Testis (tissue), 2 donors: ENCODE measurements at regions not wholly inside any gene's neighbourhood (a gene's known extent, or its start where the extent isn't known, plus 50 kb on each side); places are given as distances from the start of the nearest gene placed in this dataset.

ENCODE experiments used
- DNase-seq: peaks from one replicate; pipeline ENCODE4 v3.0.0-alpha.2; 2019
- H3K27ac ChIP-seq, 2 donors: fragments of 200-600 bp; sonication (generic); one replicate each; pipeline ENCODE4 v1.5.1; 2019
- H3K27me3 ChIP-seq: fragments of 200-600 bp; sonication (generic); one replicate; pipeline ENCODE4 v1.5.1; 2019
- H3K36me3 ChIP-seq: fragments of 200-600 bp; sonication (generic); one replicate; pipeline ENCODE4 v1.5.1; 2017; ENCODE audit warnings: low read depth; ENCODE audit errors: missing control alignments
- H3K4me1 ChIP-seq: fragments of 200-600 bp; sonication (generic); one replicate; pipeline ENCODE4 v1.5.1; 2019
- H3K4me3 ChIP-seq, 2 donors: fragments of 200-600 bp; sonication (generic); one replicate each; pipeline ENCODE4 v1.5.1; 2017 to 2019
- H3K9me3 ChIP-seq: fragments of 200-600 bp; sonication (generic); one replicate; pipeline ENCODE4 v1.5.1; 2017
- POLR2A ChIP-seq: fragments of 450-650 bp; IDR thresholded peaks from one replicate; pipeline ENCODE4 v1.6.1; 2017; ENCODE audit warnings: antibody characterized with exemption, mild to moderate bottlenecking, moderate library complexity
- WGBS, 2 donors: methylation state at CpG; one replicate each; pipeline ENCODE4 v1.1.5; 2018; 5-methylcytosine and 5-hydroxymethylcytosine counted together
- intact Hi-C: fragments of 100-400 bp; cut with DNase I; formaldehyde crosslinking; loops from one replicate; pipeline ENCODE4 v1.15.1; 2023; ENCODE audit warnings: low total_unique reads
- TF ChIP-seq, protein P1 (sequence below), 3 experiments: fragments of 450-650 bp in 2 of 3; fragments of 200-600 bp in 1 of 3; sonication (generic) in 1 of 3; IDR thresholded peaks; one replicate each; pipeline ENCODE4 v1.5.1; 2016 to 2019; ENCODE audit warnings: antibody characterized with exemption in 3 of 3, mild to moderate bottlenecking in 2 of 3, moderate library complexity in 1 of 3

DNA sequence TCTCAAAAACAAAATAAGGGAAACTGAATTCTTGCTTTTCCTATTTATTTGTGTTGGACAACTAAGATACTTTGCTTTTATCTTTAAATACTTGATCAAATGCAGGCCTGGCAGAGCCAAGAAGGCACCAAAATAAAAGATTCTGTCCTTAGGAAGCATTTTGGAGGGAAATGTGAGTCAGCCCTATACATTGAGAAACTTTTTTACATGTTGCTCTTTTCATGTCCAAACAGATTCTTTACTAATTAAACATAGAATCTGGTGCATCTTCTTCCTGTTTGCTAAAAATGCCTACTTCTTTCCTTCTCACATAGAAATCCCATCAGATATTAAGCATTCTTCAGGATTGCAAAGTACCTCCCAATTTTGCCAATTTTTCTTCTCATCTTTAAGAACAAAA is 1160.4 kb downstream of the EFNA5 start:
- Histone ChIP-seq H3K27ac (no peak overlapping the region), H3K36me3 (no peaks in the 10 kb centered on the region), H3K9me3 (no peaks in the 10 kb centered on the region), H3K4me1 (no peaks in the 10 kb centered on the region), H3K4me3 (no peak overlapping the region), H3K27me3 (no peaks in the 10 kb centered on the region)
- no peak for DNase-seq
- intact Hi-C loops: no loop called here
- TF ChIP-seq POLR2A: no peak
- TF ChIP-seq, protein P1, sequence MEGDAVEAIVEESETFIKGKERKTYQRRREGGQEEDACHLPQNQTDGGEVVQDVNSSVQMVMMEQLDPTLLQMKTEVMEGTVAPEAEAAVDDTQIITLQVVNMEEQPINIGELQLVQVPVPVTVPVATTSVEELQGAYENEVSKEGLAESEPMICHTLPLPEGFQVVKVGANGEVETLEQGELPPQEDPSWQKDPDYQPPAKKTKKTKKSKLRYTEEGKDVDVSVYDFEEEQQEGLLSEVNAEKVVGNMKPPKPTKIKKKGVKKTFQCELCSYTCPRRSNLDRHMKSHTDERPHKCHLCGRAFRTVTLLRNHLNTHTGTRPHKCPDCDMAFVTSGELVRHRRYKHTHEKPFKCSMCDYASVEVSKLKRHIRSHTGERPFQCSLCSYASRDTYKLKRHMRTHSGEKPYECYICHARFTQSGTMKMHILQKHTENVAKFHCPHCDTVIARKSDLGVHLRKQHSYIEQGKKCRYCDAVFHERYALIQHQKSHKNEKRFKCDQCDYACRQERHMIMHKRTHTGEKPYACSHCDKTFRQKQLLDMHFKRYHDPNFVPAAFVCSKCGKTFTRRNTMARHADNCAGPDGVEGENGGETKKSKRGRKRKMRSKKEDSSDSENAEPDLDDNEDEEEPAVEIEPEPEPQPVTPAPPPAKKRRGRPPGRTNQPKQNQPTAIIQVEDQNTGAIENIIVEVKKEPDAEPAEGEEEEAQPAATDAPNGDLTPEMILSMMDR (IDR thresholded peaks at IDR 0.05): no peak

DNA sequence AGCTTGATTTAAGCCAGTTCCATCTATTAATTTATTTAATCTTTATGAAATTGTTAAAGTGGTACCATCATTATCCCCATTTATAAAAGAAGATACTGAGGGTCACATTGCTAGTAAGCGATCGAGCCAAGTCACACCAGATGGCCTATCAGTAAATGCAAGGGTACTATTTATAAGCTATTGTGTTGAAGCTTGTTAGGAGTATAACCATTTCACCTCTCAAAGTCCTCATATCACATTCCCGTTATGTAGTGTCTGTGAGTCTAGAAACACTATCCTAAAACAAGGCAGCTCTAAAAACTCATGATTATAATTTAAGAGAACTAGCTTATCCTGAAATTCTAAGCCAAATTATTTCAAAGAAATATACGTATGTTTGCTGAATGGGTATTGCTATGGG is 1161.8 kb downstream of the EFNA5 start:
- Histone ChIP-seq H3K27ac (no peak overlapping the region), H3K27me3 (no peaks in the 10 kb centered on the region), H3K4me1 (no peaks in the 10 kb centered on the region), H3K36me3 (no peaks in the 10 kb centered on the region), H3K9me3 (no peaks in the 10 kb centered on the region), H3K4me3 (no peak overlapping the region)
- no peak for TF ChIP-seq POLR2A
- no peak for DNase-seq
- 81 to 86% methylated on average over 4 of the region's 4 CpGs for WGBS, 2 donors
- intact Hi-C loops: no loop called here

DNA sequence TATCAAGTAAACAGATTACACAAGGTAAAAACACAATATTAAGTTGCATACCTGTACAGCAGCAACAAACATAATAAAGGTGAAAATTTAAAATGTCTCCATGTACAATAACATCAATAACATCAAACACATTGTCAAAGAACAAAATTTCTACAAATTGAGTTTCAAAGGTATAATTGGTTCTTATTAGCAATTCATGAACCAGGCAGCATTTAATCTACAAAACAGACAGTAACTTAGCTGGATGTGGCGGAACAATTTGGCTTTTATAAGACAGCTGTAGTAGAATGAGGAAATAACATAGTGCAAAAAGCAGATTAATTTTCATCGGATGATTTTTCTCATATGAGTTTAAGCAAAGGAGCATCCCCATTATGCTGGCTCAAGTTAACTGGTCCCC is 1176.8 kb downstream of the EFNA5 start:
- intact Hi-C loops: no loop called here
- WGBS, 2 donors: 91 to 96% methylated on average over 2 of the region's 2 CpGs

DNA sequence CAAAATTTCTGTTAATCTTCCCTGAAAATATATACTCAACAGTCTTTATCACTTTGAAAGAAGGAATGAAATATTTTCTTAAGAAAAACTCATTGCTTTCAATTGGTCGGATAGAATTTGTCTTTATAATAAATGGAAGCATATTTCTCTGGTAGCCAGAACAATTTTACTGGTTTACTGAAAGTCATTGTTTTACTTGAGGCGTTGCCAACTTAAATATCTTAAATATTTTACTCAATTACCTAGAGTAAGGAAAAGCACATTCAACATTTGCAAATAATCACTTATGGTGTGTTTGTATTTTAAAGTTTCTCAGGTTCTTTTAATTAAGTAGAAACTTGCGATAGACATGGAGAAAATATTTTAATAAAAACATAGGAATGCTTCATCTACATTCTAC is 1181.7 kb downstream of the EFNA5 start:
- Histone ChIP-seq H3K27ac (no peak overlapping the region), H3K4me3 (no peak overlapping the region), H3K27me3 (no peaks in the 10 kb centered on the region), H3K9me3 (no peaks in the 10 kb centered on the region), H3K36me3 (no peaks in the 10 kb centered on the region), H3K4me1 (no peaks in the 10 kb centered on the region)
- intact Hi-C loops: no loop called here
- 68 to 82% methylated on average over 3 of the region's 3 CpGs for WGBS, 2 donors
- TF ChIP-seq, protein P1 (IDR thresholded peaks at IDR 0.05): no peak
- TF ChIP-seq POLR2A: no peak
- DNase-seq: no peak

More for the DNA sequence above, 1176.8 kb downstream of the EFNA5 start:
- H3K4me1 ChIP-seq: no peaks in the 10 kb centered on the region
- no peak for DNase-seq
- TF ChIP-seq POLR2A: no peak
- TF ChIP-seq, protein P1 (IDR thresholded peaks at IDR 0.05): no peak
- H3K27me3 ChIP-seq: no peaks in the 10 kb centered on the region
- H3K27ac ChIP-seq: no peak overlapping the region
- H3K4me3 ChIP-seq: no peak overlapping the region
- H3K36me3 ChIP-seq: no peaks in the 10 kb centered on the region
- H3K9me3 ChIP-seq: no peaks in the 10 kb centered on the region

DNA sequence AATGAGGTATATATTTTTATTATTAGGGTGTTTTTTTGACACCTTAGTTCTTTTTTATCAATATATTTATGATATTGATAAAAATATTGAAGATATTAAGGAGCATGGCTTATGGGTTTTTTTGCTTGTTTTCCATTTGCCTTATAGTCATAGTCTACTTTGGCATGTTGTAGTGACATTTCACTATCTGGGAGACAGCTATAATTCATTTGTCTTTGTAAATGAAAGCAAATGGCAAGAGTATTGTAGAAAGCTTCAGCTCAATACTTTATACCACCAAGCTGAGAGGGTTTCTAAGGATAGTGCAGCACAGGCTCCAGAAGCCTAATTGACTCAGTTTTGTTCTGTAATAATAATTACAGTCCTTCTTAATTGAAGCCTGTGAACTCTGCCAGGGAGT is 1182.3 kb downstream of the EFNA5 start:
- H3K4me3 ChIP-seq: no peak overlapping the region
- TF ChIP-seq POLR2A: no peak
- TF ChIP-seq, protein P1 (IDR thresholded peaks at IDR 0.05): no peak
- no peaks in the 10 kb centered on the region for H3K9me3 ChIP-seq
- DNase-seq: no peak
- H3K27ac ChIP-seq: no peak overlapping the region
- H3K4me1 ChIP-seq: no peaks in the 10 kb centered on the region
- intact Hi-C loops: no loop called here
- H3K27me3 ChIP-seq: no peaks in the 10 kb centered on the region
- H3K36me3 ChIP-seq: no peaks in the 10 kb centered on the region
